ENCODE measurements at regions not wholly inside any gene's neighbourhood (a gene's known extent, or its start where the extent isn't known, plus 50 kb on each side); places are given as distances from the start of the nearest gene placed in this dataset.

DNA sequence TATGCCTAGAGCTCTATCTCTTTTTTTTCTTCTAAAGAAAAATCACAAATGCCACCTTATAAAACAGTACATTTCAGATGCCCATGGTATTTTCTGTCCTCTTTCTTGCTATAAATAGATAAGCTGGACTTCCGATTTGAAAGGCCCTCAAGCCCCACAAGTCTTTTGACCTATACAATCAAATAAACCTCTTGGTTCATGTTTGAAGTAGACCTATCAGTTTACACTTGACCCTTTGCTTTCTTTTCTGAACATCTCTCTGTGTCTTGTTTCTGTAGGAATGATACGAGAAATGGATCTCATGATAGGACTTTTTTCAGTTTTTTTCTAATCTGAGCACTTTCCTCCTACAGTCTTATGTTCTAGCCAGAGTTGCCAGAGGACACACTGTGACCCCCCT, 327.2 kb downstream of the SOX9 start:
- no peak for DNase-seq (ENCODE audit: low spot score)

DNA sequence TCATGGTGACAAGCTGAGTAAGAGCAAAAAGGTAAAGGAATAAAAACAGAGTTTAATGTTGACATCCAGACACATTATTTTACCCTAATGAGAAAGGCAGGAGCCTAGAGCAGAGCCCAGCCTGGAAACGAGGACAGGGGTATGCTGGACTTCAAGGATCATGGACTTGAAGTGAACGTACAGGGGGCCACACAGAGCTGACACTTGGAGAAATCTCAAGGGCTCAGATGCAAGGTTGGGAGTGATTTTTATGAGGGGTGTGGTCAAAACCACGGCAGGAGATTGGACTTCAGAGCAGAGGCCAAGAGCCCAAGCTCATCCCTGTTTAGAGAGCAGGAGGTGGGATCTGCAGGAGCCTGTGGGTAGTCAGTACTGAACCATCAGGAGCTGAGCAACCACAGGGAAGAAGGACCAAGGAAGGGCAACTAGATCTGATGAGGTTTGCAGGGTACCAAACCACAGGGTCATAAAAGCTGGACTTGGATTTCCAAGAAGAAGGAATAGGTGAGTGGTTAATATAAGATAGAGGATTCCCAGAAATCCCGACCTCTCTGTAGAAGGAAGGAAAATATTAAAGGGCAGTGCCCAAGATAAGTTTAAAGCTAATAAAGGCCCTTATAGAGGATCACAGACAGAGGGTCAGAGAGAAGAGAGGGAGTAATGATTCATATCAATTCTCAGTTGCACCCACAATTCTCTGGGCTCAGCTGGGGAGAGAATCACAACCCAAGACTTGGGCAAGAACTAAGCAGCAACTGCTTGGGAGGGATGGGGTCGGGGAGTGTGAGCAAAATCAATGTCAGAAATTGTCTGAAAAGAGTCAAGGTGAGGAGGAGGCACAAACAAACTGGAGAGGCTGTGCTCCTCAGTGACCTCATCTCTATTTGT, 331.7 kb downstream of the SOX9 start:
- DNase-seq (ENCODE audit: low spot score), result no peak

DNA sequence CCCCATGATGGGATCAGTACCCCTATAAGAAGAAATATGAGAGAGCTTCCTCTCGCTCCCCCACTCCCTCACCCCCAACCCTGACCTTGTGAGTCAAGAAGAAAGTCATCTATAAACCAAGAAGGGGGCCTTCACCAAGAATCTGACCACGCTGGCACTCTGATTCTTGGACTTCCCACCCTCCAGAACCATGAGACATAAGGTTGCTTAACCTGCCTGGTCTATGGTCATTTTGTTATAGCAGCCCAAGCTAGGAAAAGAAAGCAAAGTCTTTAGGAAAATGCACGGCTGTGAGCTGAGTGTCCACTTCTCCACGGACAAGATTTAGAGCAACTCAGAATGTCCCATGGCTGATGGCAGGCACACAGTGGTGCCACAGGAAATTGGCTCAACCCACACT, 333.5 kb downstream of the SOX9 start:
- no peak for DNase-seq (ENCODE audit: low spot score)

DNA sequence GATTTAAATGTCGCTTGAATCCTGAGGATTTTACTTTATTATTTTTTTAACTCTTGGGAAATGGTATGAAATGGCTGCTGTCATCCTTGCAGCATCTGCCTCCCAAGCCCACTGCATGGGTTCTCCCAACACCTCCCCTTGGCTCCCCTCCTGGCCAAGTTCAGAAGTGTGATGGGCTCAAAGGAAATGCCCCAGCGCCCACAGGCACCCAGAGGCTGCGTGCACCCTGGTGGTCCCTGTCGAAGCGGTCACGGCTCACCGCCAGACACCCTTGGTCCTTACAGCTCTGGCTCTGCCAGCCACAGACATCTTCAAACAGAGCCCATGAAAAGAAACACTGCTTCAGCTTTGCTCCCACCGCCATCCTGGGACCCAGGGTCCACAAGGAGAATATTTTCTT, 334.7 kb downstream of the SOX9 start:
- DNase-seq (ENCODE audit: low spot score), result no peak

DNA sequence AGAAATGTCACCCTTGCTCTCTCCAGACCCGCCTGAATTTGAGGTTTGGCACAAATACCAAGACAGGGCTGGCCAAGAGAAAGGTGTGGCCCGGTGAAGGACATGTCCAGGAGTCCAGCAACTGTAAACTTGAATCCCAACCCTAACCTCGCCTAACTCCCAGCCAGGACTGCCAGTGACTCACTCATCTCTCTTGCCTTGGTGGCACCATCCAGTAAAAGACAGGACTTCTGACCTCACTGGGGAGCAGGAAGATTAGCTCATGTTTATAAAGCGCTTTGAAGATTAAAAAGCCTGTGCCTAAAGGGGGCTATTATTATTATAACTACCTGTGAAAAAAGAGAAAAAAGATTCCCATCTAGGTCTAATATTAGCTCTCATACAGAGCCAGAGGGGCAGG, 335.3 kb downstream of the SOX9 start:
- no peak for DNase-seq (ENCODE audit: low spot score)

DNA sequence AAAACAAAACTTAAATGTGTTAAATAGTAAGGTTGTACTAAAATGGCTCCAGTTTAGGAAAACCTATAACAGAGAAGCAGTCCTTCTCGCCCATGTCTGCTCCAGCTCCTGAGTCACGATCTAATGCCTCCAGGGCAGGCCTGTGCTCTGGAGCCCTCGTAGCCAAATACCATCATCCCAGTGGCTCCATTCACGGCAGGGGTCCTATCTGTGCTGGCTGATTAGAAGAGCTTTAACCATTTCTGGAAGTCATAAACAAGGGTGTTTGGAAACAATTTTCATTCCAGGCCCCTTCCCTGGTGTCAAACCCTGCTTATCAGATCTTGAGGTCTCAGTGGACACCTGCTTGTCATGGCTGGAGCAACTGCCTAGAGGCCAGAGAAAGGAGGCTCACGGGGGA, 336.9 kb downstream of the SOX9 start:
- no peak for DNase-seq (ENCODE audit: low spot score)

DNA sequence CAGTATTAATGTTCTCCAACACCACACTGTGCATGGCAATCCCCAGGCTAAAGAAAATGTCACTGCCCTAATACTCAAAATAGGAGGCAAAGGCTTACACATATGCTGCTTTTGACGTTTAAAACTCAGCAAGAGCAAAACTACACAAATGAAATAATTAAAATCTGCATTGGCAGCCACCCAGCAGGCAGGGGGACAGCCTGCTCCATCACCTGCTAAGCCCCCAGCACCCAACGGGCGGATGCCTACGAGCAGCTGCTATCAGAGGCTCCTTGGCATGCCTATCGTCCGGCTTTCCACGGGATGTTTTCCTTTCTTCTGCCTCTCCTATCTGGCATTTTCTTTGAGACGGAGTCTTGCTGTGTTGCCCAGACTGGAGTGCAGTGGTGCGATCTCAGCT, 337.5 kb downstream of the SOX9 start:
- DNase-seq (ENCODE audit: low spot score), result no peak

DNA sequence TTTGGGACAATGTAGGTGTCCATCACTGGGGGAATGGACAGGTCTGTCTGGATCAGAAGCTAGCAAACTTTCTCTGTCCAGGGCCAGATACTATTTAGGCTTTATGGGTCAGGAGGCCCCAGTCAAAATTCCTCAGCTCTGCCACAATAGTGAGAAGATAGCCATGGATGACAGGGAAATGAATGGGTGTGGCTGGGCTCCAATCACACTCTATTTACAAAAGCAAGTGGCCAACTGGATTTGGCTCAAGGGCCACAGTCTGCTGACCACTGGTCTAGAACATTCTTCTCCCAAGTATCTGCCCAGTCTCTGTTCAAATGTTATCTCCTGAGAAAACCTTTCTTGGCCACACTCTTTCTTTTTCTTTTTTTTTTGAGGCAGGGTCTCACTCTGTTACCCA, 339.9 kb downstream of the SOX9 start:
- no peak for DNase-seq (ENCODE audit: low spot score)

DNA sequence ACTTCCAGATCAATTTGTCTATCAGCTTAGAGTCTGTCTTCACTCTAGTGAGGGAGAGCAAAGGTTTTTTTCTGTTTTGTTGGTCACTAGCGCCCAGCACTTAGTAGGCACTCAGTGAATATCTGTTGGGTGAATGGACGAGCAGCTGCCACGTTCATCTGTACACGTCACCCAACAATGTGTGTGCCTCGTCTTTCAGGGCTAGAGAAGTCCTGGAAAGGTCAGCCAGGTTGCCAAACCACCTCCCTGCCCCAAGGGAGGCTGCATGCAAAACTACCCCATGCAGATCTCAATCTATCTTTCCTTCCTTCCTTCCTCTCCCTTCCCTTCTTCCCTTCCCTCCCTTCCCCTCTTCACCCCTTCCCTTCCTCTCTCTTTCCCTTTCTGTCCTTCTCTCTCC, 340.9 kb downstream of the SOX9 start:
- DNase-seq (ENCODE audit: low spot score), result no peak

DNA sequence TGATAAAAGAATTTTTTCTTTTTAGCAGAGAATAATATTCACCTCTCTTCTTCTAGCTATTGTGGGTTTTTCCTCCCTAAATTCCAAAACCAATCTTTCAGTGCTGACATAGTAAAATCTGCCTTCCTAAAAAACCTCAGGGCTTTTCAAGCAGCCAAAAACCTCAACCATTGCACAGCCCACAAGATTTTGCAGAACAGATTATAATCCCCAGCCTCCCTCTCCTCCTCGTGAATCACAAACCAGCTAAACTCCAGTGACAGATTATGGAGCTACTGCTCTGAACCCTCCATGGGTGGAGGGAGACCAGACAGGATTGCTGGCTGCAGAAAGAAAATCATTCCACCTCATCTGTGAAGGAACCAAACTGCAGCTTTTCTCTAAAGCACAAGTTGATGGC, 341.6 kb downstream of the SOX9 start:
- DNase-seq (ENCODE audit: low spot score), result peak; percentile 37

DNA sequence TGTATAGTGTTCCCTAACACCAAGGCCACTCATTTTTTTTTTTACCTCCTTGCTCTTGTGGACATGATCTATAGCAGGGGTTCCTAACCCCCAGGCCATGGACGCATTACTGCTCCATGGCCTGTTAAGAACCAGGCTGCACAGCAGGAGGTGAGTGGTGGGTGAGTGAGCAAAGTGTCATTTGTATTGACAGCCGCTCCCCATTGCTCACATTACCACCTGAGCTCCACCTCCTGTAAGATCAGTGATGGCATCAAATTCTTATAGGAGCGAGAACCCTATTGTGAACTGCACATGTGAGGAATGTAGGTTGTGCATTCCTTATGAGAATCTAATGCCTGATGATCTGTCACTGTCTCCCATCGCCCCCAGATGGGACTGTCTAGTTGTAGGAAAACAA, 342.0 kb downstream of the SOX9 start:
- peak; percentile 14 for DNase-seq (ENCODE audit: low spot score)

DNA sequence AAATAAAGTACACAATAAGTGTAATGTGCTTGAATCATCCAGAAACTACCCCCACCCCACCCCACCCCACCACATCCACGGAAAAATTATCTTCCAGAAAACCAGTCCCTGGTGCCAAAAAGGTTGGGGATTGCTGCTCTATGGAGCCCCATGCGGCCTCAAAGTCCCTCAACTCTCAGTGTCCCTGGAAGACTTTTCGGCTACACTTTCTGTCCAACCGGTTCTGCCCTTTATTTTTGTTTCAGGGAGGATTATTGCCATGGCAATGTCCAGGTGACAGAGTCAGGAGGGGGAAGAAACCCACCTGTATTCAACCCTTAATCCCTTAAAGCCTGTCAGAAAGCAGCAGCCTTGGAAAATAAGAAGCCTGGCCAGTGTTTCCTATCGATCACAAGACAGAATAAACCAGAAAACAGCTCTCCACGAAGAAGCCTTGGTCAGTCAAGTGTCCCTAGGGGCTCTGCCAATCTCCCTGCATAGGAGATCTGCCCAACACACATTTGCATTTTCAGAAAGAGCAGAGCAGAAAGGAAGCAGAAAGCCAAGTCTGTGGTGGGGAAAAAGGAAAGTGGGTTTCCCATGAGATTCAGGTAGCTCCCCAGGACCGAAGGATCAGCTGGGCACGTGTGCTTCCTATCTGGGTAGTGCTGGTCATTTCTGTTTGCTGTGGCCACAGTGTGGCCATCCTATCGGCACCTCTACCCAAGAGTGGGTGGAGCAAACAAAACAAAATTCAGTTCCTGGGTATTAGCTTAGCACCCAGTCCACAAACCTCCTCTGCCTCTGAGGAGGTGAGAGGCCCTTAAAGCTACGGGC, 342.7 kb downstream of the SOX9 start:
- peak; percentile 37 for DNase-seq (ENCODE audit: low spot score)

DNA sequence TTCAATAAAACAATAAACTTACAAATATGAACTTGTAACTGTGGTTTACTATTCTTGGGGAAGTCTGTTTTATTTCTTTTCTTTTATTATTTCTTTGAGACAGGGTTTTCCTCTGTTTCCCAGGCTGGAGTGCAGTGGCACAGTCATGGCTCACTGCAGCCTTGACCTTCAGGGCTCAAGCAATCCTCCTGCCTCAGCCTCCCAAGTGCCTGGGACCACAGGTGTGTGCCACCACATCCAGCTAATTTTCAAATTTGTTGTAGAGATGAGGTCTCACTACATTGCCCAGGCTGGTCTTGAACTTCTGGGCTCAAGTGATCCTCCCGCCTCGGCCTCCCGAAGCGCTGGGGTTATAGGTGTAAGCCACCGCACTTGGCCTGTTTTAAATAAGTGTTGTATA, 343.4 kb downstream of the SOX9 start:
- DNase-seq (ENCODE audit: low spot score), result peak; percentile 28

DNA sequence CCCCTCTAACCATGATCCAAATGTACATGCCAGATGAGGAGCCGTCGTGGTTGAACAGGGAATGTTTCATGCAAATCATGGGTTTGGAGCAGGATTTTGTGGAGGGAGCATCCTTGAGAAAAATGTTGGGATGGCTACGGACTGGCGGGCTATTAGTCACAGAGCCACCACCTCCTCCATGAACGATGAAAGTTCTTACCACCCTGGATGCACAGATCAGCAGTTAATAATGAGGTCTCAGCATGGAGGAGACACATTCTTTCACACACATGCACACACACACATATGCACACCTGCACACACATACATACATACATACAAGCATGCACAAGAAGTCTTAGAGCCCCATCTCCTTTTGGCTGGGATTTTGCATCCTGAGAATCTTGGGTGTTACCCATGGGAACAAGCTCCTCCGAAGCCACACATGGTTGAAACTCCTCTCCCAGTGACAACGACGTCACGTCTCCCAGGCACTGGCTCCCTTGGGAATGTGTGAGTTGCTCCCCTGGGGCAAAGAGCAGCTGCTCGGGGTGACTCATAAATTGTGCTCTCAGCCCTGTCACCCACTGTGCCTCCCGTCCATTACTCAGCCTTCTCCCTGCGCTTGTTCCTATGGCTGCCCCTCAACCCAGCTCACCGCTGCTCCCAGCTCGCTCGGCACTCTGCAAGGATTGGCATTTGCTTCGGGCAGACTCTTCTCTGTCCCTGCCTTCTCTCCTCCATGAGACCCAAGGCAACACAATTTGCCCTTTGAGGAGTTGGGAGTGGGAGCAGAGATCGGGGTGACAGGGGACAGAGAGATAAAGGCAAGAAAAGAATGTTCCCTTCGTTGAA, 344.6 kb downstream of the SOX9 start:
- peak; percentile 56 for DNase-seq (ENCODE audit: low spot score)

DNA sequence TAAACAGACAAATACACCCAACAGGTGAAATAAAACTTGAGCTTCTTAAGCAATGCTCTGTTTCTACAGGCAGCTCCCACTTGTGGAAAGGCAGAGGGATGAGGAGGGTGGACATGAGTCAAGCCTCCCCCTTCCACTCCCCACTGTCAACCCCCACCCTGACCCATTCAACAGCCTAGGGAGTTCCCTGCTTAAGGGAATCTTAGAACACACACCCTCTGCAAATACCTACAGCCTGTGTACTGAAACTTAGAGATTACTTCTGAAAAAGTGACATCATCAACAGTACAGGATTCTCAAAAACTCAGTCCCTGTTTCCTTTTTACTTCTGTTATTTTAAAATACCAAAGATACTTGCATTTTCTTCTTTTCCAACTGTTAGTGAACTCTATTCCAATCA, 345.4 kb downstream of the SOX9 start:
- DNase-seq (ENCODE audit: low spot score), result no peak

DNA sequence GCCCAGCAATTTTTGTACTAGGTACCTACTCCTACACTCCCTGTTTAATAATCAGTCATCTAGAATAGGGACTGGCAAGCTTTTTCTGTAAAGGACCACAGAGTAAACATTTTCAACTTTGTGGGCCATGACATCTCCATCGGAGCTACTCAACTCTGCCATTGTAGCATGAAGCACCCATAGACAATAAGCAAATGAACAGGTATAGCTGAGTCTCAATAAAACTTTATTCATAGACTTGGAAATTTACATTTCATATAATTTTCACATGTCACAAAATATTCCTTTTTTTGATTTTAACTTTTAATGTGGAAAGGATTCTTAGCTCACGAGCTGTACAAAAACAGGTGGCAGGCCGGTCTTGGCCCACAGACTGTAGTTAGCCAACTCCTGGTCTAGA, 345.8 kb downstream of the SOX9 start:
- no peak for DNase-seq (ENCODE audit: low spot score)

DNA sequence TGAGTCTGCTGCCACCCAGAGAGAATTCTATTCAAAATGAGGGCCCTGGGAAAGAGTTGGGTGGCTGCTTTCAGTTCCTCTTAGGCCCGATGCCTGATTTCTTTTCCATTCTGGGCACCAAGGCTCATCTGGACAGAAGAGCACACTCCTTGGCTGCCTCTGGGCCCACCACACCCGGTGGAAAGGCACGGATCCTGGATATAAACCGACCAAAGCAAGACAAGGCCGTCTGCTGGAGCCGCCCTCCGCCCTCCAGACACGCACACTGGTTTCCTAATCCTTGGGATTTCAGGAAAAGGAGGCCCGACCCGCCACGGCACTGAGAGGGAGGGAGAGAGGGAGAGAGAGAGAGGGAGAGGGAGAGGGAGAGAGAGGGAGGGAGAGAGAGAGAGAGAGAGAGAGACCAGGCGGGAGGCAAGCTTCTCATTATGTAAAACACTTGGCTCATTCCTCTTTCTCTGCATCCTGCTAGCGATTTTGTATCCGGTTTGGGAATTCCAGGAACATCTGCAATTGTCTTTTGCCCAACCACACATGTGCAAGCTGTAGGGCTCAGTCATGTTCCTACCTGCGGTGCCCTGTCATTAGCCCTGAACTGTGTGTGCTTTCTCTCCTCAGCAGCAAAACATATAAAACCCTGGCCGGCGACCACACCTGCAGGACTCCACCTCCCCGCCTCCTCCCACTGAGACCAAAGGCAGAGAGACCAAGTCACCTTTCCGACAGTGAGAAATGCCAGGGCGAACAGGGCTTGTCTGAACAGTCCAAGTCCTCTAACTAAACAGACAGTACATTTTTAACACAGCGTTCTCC, 347.2 kb downstream of the SOX9 start:
- DNase-seq (ENCODE audit: low spot score), result peak; percentile 71

DNA sequence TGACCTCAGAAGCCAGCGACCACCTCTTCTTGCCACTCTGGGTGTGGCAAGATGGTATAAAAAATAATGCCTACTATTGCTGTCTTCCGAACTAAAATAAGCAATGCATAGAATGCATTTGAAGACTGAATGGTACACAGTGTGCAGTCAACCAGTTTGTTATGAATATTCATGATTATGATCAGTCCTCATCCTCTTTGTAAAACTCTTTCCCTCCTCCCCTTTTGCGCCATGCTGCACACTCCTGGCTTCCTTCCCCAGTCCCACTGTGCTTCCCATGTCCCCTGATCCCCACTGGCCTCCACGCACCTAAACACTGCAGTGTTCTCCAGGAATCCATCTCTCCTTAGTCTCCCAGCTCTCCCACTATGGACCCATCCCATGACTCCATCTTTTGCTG, 348.0 kb downstream of the SOX9 start:
- DNase-seq (ENCODE audit: low spot score), result peak; percentile 46

DNA sequence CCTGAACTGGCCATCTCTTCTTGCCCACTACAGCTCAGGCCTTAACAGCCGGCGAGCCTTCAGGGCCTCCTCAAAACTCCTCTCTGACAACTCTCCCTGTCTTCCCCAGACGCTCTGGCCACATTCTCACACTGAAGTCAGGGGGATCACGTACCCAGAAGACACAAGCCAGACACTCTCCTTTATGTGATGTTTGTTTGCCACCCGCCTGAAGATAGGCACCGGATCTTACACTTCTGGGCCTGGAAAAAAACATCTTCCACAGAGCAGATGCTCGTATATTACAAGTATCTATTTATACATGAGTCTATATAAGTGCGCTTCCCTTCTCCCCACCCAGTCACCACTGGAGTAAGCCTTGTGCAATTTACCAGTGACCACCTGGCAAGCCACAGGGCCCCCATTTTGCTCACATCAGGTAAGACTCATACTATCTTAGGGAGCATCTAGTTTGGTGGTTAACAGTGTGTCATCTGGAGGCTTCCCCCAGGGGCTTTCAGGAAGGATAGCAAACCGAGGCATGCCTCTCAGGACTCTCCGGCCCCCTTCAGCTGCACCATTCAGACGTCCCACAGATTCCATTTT, 349.4 kb downstream of the SOX9 start:
- peak; percentile 55 for DNase-seq (ENCODE audit: low spot score)

DNA sequence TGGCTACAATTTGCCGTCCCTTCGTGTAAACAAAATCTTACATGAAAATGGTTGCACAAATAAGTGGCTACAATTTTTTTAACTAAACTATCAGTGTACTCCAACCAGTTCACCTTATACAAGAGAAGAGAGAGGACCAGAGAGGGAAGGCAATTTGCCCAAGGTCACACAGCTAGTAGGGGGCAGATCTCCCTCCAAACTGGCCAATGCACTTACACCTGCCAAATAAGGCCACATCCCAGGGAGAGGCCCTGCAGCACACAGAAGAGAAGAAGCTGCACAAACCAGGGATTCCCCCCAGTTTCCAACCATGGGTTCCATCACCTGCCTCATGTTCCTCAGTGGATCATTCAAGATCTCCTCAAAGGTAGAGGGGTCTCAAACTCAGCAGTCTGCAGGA, 349.9 kb downstream of the SOX9 start:
- DNase-seq (ENCODE audit: low spot score), result peak; percentile 41

DNA sequence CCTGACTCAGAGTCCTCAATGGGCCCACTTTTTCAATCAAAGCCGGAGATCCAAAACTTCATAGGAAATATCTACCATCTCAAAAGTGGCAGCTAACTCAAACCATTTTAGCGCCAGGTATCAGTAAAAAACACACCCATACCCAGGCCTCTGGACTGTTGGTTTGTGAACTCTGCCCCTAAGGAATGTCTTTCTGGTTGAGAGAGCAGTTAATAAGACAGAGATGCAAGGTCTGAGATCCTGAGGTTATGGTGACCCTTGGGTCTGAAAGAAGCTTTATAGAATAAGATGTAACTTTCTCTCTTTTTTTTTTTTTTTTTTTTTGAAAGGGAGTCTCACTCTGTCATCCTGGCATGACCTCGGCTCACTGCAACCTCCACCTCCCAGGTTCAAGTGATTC, 350.5 kb downstream of the SOX9 start:
- peak; percentile 11 for DNase-seq (ENCODE audit: low spot score)
